PC-3 (cell line): ENCODE measurements at regions not wholly inside any gene's neighbourhood (a gene's known extent, or its start where the extent isn't known, plus 50 kb on each side); places are given as distances from the start of the nearest gene placed in this dataset.

Experiments
- ATAC-seq: fragments of 200-7000 bp; cut with Tn5 transposase; 2 replicates; pipeline ENCODE4 v1.9.1; 2020; ENCODE audit warnings: mild to moderate bottlenecking, moderate library complexity
- BruUV-seq: library from RNA; stranded (reverse); fragments of 400-500 nt; replicated peaks from 2 replicates; lab custom pipeline; 2021; lab: Mats Ljungman, UMichigan
- CTCF ChIA-PET: fragments of 300-600 bp; sonication (Branson Sonifier 250); formaldehyde crosslinking; loops from one replicate; lab custom pipeline; 2022; ENCODE audit warnings: antibody characterized with exemption; lab: Charles Lee
- POLR2A ChIA-PET: fragments of 300-600 bp; sonication (Branson Sonifier 250); formaldehyde crosslinking; loops from one replicate; lab custom pipeline; 2022; ENCODE audit warnings: antibody characterized with exemption; ENCODE audit not compliant: unreplicated experiment; lab: Charles Lee
- DNase-seq: peaks from one replicate; pipeline ENCODE4 v3.0.0-alpha.2; 2015
- H2AFZ ChIP-seq: fragments of 300-600 bp; sonication (generic); 2 replicates; pipeline ENCODE4 v1.6.0; 2016; ENCODE audit warnings: antibody characterized with exemption, low read length
- H3F3A ChIP-seq: fragments of 300-600 bp; sonication (generic); one replicate; pipeline ENCODE4 v1.6.0; 2017; ENCODE audit warnings: antibody characterized with exemption, low read length, control low read depth, mild to moderate bottlenecking; ENCODE audit not compliant: unreplicated experiment
- H3K27ac ChIP-seq: fragments of 300-600 bp; sonication (generic); 2 replicates; pipeline ENCODE4 v1.5.1; 2016; ENCODE audit warnings: mild to moderate bottlenecking, low read length
- H3K27me3 ChIP-seq: fragments of 300-600 bp; sonication (generic); 2 replicates; pipeline ENCODE4 v1.6.1; 2016; ENCODE audit warnings: low read length, mixed read lengths
- H3K36me3 ChIP-seq: fragments of 300-600 bp; sonication (generic); 2 replicates; pipeline ENCODE4 v1.6.1; 2016; ENCODE audit warnings: low read depth, mixed run types, low read length, mixed read lengths
- H3K4me1 ChIP-seq: fragments of 300-600 bp; sonication (generic); 2 replicates; pipeline ENCODE4 v1.5.1; 2016; ENCODE audit warnings: low read length; ENCODE audit not compliant: insufficient read depth
- H3K4me2 ChIP-seq: fragments of 300-600 bp; sonication (generic); 2 replicates; pipeline ENCODE4 v1.6.0; 2016; ENCODE audit warnings: low read length
- H3K4me3 ChIP-seq: fragments of 300-600 bp; sonication (generic); 2 replicates; pipeline ENCODE4 v1.5.1; 2016; ENCODE audit warnings: mild to moderate bottlenecking, low read length, mixed read lengths
- H3K79me2 ChIP-seq: fragments of 300-600 bp; sonication (generic); 2 replicates; pipeline ENCODE4 v1.6.1; 2017; ENCODE audit warnings: low read length, mixed read lengths
- H3K9ac ChIP-seq: fragments of 300-600 bp; sonication (generic); 2 replicates; pipeline ENCODE4 v1.6.0; 2016; ENCODE audit warnings: mild to moderate bottlenecking, low read length
- H3K9me2 ChIP-seq: fragments of 300-600 bp; sonication (generic); replicated peaks from 2 replicates; pipeline ENCODE4 v1.6.1; 2016; ENCODE audit warnings: mixed run types, low read length, mixed read lengths
- H3K9me3 ChIP-seq: fragments of 300-600 bp; sonication (generic); 2 replicates; pipeline ENCODE4 v1.6.1; 2016; ENCODE audit warnings: low read length, mixed read lengths
- H4K20me1 ChIP-seq: fragments of 300-600 bp; sonication (generic); 2 replicates; pipeline ENCODE4 v1.6.1; 2016; ENCODE audit warnings: low read length, mixed read lengths
- EZH2 ChIP-seq: fragments of 300-600 bp; sonication (generic); IDR thresholded peaks from one replicate; pipeline ENCODE4 v1.6.1; 2017; ENCODE audit warnings: antibody characterized with exemption, mild to moderate bottlenecking, low read length; ENCODE audit not compliant: unreplicated experiment
- EZH2phosphoT487 ChIP-seq: fragments of 300-600 bp; sonication (generic); IDR thresholded peaks from 2 replicates; pipeline ENCODE4 v1.6.1; 2018; ENCODE audit warnings: mild to moderate bottlenecking, antibody characterized with exemption, low read length, borderline replicate concordance
- intact Hi-C: fragments of 100-400 bp; cut with micrococcal nuclease; formaldehyde crosslinking; loops from 2 replicates; pipeline ENCODE4 v1.9.0; 2023
- TF ChIP-seq, protein P1 (sequence below): fragments of 300-600 bp; sonication (generic); conservative IDR thresholded peaks from 2 replicates; pipeline ENCODE4 v1.5.1; 2017; ENCODE audit warnings: antibody characterized with exemption, low read depth, mild to moderate bottlenecking, low read length

DNA sequence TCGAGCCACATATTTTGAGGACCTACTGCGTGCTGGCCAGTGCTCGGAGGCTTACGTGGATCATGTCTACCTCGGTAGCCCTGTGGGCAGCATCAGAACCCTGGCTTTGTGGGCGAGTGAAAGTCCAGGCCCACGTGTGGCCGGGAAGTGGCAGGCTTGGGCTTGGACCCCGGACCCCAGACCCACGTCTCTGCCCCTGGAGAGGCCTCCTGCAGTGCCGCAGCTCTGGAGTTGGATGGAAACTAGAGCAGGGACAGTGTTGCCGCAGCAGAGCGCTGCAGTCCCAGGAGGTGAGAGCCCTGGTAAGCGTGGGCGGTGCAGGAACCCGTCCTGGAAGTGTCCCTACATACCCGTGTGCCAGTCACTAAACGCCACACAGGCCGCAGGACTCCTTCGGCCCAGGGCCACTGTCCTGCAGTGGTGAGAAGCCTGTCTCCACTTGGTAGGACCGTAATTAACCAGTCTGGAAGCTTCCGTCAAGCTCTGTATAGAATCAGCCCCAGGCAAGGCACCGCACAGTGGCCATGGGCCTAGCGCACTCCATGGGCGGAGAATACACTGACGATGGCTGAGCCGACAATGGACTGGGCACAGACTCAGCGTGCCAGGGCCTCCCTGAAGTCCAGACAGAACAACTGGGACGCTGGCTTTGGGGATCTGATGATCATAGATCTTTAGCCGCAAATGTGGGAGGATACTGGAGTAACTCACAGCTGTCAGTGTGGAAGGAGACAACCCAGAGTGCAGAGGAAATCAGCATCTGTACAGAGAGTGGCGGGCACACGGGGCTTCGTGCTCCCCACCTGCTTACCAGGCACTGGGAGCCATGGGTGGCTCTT, 219.5 kb downstream of the KIF26A start:
- no peak for ATAC-seq
- intact Hi-C loops: no loop called here
- ChIA-PET CTCF (no interaction called here), POLR2A (no interaction called here)
- Histone ChIP-seq H3K36me3 (no peaks in the 10 kb centered on the region), H3K4me1 (no peaks in the 10 kb centered on the region), H3K27ac (no peak overlapping the region), H3K27me3 (peaks cover 30% of the 10 kb centered on the region), H3K9me3 (no peaks in the 10 kb centered on the region), H3K9me2 (no peaks in the 10 kb centered on the region), H4K20me1 (no peaks in the 10 kb centered on the region), H3K79me2 (no peaks in the 10 kb centered on the region), H2AFZ (no peak overlapping the region), H3K4me3 (no peak overlapping the region), H3K4me2 (no peak overlapping the region), H3K9ac (no peak overlapping the region), H3F3A (no peaks in the 10 kb centered on the region)
- BruUV-seq: no TSS peak
- TF ChIP-seq EZH2phosphoT487 (no peak), EZH2 (no peak)
- TF ChIP-seq, protein P1, sequence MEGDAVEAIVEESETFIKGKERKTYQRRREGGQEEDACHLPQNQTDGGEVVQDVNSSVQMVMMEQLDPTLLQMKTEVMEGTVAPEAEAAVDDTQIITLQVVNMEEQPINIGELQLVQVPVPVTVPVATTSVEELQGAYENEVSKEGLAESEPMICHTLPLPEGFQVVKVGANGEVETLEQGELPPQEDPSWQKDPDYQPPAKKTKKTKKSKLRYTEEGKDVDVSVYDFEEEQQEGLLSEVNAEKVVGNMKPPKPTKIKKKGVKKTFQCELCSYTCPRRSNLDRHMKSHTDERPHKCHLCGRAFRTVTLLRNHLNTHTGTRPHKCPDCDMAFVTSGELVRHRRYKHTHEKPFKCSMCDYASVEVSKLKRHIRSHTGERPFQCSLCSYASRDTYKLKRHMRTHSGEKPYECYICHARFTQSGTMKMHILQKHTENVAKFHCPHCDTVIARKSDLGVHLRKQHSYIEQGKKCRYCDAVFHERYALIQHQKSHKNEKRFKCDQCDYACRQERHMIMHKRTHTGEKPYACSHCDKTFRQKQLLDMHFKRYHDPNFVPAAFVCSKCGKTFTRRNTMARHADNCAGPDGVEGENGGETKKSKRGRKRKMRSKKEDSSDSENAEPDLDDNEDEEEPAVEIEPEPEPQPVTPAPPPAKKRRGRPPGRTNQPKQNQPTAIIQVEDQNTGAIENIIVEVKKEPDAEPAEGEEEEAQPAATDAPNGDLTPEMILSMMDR: no peak
- DNase-seq: no peak

GRCh38 chr14:104358528-104359300, 220.3 kb downstream of the KIF26A start:
- Histone ChIP-seq H3K9ac (no peak overlapping the region), H3K27me3 (peaks cover 36% of the 10 kb centered on the region), H3K4me1 (no peaks in the 10 kb centered on the region), H3K27ac (no peak overlapping the region), H3F3A (no peaks in the 10 kb centered on the region), H3K9me3 (no peaks in the 10 kb centered on the region), H4K20me1 (no peaks in the 10 kb centered on the region), H3K4me3 (no peak overlapping the region), H3K79me2 (no peaks in the 10 kb centered on the region), H3K36me3 (no peaks in the 10 kb centered on the region), H3K4me2 (no peak overlapping the region), H2AFZ (no peak overlapping the region), H3K9me2 (no peaks in the 10 kb centered on the region)
- DNase-seq (no peak), ATAC-seq (no peak)
- TF ChIP-seq, protein P1: no peak
- TF ChIP-seq EZH2phosphoT487 (no peak), EZH2 (no peak)
- intact Hi-C loops: no loop called here
- no TSS peak for BruUV-seq
- ChIA-PET POLR2A (no interaction called here), CTCF (no interaction called here)
